NCI-H345 (cell line): ENCODE measurements at regions not wholly inside any gene's neighbourhood (a gene's known extent, or its start where the extent isn't known, plus 50 kb on each side); places are given as distances from the start of the nearest gene placed in this dataset.

Experiments
- DNase-seq: peaks from one replicate; lab custom pipeline; 2025; lab: John Stamatoyannopoulos, UW

DNA sequence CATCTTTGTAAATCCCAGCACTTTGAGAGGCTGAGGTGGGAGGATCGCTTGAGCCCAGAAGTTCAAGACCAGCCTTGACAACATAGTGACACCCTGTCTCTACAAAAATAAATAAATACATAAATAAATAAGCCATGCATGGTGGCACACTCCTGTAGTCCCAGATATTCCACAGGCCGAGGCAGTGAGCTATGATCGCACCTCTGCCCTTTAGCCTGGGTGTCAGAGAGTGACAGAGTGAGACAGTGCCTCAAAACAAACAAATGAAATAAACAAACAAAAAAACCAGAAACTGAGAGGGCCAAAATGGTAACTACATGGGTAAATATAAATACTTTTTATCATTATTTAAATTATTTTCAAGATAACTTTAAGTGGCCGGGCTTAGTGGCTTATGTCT is 445.4 kb downstream of the ZIC1 start:
- DNase-seq, result no peak

DNA sequence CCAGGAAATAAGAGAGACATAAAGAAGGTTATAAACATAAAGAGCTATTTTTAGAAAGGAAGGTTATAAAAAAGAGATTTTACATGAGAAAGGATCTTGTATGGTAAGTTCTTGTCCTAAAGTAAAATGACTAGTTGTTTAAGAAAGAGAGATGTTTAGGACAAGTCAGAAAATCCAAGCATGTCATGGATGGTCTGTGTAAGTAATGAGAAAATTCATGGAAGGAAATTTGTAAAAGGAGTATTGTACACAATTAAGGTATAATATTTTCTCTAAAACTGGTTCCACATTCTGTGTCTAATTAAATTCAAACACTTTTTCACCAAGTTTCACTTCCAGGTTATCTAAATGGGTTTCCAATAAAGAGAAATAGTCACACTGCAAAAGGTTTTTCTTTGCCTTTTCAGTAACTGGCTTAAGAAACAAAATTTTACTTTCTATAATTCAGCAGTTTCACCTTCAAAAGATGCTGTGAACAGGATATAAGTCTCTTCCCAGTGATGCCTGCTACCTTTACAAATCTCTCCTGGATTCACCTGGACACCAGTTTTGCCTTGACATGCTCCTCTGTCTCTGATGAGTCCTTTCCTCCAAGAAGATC is 455.7 kb downstream of the ZIC1 start:
- no peak for DNase-seq

DNA sequence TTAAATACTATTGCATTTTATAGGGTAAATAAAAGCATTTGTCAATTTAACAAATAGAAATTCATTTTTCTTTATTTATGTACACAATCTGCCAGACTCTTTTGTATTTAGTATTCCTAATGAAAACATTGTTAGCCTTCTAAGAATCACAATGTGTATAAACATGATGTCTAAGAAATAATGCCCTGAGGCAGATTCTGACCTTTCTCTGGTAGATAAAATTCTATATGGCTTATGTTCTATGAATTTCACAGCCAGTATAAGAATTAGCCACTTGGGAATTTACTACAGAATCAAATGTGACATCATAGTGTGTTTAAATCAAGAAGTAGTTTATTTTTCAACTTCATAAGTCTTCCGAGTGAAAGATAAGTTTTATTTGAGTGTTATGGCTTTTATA is 457.4 kb downstream of the ZIC1 start:
- no peak for DNase-seq

DNA sequence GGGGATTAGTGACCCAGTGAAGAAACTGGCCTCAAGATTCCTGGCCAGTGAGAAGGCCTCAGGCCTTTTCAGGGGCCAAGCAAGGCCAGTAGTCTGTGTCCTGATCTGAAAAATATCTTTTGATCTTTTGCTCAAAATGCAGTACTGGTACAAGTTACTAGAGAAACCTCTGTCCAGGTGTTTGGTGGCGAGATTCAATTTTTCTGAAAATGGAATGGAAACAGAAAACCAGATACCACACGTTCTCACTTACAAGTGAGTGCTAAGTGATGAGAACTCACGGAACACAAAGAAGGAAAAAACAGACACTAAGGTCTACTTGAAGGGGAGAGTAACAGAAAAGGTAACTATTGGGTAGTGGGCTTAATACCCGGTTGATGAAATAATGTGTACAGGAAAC is 463.4 kb downstream of the ZIC1 start:
- DNase-seq, result no peak

DNA sequence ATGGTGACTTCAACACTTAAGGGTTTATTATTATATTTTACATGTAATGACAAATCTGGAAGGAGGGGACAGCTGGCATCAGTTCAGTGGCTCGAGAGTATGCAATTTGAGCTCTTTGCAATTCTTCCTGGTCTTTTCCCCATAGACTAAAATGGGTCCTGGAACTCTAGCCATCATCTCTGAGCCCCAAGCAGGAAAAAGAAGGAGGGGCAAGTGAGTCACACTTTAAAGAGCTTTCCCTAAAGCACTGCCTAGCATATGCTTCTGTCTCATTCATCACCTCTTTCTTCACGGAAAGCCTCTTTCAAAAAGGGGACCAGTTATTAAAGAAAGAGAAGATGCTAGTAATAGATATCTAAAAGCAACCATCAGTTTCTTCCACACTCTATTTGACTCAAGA is 466.3 kb downstream of the ZIC1 start:
- DNase-seq, result no peak

DNA sequence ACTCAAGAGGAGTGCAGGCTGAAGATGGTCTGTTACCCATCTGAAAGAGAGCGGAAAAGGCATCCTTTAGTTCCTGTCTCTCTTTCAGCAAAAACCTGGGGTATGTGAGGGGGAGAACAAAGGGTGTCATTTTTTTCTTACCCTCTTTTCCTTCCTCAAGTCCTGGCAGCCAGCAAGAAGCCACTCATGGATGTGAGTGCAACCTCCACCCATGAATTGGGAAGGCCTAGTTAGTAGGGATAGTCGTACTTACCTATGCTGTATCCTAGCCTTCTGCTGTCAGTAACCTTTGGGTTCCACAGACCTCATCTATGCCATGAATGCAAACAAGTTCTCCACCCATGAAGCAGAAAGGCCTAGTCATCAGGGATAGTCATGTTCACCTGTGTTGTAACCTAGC is 472.8 kb downstream of the ZIC1 start:
- DNase-seq, result no peak

DNA sequence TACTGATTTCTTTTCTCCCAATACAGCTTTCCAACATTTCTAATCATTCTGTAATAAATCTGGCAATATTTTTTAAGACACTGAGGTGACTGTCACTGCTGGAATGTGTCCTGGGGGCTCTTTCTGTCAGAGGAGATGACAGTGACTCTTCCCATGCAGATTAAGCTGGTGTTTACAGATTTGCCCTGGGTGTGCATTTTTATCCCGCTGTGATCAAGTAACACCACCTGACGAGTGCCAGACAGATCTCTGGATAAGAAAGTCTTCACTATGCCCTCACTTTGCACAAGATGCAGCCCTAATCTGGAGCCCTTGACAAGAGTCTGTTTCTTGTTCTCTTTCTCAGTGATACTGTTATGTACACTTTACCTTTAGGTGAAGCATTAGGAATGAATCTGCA is 477.7 kb downstream of the ZIC1 start:
- no peak for DNase-seq

DNA sequence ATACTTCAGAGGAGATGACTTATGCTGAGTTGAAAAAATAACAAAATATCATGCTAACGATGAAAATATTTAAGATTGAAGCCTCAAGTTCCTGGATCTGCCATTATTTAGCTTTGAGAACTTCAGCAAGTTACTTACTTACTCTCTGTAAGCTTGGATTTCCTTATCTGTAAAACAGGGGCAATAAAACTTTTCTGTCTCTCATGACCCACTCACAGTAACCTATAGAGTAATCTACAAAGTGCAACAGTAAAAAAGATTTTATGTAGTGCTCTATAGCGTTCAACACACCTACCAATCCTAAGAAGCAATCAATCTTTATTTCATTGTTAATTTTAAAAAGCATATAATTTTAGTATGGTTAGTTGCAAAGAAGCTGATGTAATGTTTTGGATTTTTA is 478.6 kb downstream of the ZIC1 start:
- DNase-seq, result no peak

DNA sequence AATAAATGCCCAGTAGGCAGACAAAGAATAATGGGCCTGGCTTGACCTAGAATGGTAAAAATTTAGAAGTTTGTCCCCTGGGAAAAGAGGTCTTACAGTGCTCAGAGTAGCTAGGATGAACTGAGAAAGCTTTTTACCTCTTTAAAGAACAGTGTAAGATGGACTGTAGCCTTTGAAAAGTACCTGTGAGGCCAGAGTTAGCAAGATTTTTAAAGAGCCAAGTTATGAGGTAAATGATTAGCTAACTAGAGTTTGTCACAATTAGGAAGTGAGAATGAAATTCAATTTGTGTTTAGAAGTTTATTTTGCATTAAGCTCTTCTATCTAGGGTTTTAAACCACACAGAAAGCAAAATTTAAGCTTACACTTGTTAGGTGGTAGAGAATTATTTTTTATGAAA is 480.9 kb downstream of the ZIC1 start:
- no peak for DNase-seq

DNA sequence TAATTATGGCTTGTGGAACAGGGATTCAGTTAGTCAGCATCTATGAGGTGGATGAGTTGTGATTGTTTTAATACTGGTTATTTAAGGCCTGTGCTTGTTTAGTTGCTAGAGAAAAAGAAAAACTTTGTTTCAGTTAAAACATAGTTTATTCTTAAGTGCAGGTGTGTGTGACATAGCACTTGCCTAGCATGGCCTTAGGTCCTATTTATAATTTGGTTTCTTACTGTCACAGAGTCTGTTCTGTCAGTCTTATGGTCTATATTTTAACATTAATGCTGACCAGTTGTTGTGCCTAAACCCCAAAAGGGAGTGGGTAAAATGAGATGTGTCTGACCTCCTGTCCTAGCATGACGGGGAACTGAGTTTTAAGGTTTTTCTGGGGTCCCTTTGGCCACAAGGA is 486.3 kb downstream of the ZIC1 start:
- no peak for DNase-seq

DNA sequence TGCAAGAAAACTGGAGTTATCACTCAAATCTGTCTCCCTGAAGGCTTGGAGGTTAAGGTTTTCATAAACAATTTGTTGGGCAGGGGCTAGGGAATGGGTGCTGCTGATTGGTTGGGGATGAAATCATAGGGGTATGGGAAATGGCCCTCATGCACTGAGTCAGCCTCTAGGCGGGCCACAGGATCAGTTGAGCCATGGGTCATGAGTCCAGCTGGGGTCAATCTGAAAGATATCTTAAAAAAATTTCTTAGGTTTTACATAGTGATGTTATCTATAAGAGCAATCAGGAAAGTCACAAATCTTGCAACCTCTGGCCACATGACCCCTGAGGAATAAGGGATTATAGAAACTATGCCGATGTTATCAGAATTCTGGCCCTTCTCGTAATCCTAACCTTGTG is 491.7 kb downstream of the ZIC1 start:
- DNase-seq, result no peak

DNA sequence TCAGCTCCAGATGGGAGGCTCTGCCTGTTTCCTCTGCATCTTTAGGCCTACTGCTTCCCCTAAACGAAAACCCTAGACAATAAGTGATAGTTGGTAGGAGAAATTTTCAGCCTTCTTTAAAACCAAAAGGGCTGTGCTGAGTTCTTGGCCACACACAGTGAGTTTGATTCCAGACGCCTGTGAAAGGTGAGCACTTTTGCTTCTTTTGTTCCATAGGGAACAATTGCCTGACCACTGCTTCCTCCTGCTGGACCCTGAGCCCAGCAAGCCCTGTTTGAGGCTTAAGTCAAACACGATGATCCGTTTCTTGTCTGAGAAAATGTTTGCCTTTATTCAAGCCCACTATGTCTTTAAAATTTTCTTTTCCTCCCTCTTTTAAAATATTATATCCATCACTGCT is 493.9 kb downstream of the ZIC1 start:
- DNase-seq, result no peak

DNA sequence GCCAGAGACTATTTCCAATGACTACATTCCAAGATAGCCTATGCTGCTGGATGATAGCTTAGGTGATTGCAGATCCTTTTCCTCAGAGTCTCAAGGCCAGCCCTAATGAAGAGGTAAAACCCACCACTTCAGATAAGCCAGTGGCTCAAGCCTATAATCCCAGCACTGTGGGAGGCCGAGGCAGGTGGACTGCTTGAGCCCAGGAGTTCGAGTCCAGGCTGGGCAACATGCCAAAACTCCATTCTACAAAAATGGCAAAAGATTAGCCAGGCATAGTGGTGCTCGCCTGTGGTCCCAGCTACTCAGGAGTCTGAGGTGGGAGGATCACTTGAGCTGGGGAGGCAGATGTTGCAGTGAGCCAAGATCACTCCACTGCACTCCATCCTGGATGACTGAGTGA is 495.3 kb downstream of the ZIC1 start:
- DNase-seq, result no peak

DNA sequence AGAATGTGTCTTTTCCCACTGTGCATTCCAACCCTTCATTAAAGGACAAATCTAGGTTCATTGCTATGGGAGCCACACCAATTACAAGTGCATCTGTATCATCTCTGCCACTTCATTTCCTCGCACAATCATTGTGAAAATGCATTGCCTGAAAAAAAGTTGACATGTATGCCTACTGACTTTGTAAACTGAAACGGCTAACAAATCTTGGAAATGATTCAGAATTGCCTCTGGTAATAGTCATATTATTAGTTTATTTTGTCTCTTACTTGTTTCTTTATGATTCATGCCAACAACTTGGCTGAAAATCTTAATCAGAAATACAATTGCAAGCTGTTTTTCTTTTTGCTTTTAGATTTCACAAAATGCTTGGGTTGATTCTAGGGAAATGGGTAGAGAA is 497.1 kb downstream of the ZIC1 start:
- DNase-seq, result no peak

DNA sequence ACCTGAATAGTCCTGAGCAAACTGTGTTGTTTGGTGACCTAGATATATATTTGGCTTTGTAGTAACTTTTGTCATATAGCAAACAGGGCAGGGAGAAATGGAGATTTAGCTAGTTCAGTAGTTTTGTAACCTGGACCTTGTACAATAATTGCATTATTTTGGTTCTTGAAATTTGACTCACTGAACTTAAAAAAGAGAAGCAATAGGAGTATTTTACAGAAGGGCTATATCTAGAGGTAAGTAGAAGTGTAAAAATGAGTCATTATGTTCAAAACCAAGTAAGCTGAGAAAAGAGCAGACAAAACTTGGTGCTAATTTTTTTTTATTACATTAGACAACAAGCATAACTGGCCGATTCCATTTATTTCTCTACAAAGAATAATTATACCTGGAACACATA is 505.4 kb downstream of the ZIC1 start:
- no peak for DNase-seq

DNA sequence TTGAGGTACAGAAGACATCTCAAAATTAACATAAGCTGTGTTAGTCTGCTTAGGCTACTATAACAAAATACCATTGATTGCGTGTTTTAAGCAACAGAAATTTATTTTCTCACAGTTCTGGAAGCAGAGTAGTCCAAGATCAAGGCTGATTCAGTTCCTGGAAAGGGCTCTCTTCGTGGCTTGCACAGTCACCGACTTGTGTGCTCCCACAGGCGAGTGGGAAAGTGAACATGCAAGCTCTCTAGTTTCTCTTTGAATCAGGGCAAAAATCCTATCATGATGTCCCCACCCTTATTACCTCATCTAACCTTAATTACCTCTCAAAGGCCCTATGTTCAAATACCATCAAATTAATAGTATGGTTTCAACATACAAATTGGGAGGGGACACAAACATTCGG is 505.9 kb downstream of the ZIC1 start:
- no peak for DNase-seq

DNA sequence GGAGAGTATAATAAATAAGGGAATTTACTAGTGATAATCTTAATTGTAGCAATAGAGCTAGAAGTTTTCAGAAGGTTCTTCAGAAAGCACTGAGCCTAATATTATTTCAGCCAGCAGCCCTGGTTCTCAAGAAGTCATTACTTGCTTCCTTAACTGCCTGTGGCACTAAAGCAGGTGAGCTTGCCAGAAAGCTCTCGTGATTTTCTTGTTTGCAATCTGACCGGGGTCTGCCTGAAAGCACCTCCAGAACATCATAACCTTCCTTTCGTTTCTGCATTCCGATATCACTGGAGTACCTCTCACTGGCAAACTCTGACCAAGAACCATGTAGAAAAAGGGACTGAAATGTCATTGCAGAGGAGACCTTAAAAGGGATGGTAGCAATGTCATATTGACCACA is 510.3 kb downstream of the ZIC1 start:
- DNase-seq, result no peak

DNA sequence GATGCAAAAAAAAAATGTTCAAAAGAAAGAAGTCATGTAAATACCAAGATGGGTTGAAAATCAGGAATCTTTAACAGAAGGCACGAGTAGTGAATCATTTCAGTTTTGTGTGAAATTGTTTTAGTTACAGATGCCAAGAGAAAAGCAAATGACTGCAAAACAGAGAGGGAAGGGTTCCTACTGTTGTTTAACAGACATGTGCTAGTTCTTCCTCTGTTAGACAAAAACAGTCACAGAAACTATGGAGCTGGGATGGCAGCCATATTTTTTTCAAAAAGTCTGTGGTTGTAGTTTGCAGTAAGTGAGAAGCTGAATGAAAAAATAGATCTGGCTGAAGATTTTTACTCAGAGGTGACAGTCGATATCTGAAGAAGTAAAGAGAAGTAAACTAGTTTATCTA is 511.9 kb downstream of the ZIC1 start:
- no peak for DNase-seq

DNA sequence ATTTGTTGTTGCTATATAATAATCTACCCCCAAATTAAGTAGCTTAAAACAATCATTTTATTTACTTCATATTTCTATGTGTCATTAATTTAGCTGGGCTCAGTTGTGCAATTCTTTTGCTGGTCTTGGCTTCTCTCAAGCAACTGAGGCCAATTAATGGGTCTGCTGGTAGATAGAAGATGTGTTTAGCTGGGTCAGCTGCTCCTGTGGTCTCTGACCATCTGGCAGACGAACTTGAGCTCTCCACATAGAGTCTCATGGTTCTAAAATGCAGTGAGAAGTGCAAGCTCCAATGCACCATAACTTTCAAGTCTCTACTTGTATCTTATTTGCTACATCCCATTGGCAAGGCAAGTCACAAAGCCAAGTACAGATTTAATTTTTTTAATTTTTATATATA is 515.6 kb downstream of the ZIC1 start:
- no peak for DNase-seq

DNA sequence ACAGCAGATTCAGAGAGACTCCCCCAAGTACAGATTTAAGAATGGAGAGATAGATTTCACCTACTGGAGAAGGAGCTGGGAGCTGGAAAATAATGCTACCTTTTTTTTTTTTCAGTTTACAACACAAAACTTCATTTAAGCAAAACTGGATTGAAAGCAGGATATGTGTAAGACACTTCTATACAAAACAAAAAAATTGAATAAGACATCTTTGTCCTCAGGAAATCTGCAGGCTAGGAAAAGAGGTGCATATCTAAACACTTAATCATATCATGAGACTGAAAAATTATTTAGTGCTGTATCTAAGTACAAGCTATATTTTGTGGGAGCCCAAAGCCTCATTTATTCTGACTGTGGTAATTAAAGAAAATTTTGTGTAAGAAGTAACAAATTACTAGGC is 516.1 kb downstream of the ZIC1 start:
- DNase-seq, result no peak

DNA sequence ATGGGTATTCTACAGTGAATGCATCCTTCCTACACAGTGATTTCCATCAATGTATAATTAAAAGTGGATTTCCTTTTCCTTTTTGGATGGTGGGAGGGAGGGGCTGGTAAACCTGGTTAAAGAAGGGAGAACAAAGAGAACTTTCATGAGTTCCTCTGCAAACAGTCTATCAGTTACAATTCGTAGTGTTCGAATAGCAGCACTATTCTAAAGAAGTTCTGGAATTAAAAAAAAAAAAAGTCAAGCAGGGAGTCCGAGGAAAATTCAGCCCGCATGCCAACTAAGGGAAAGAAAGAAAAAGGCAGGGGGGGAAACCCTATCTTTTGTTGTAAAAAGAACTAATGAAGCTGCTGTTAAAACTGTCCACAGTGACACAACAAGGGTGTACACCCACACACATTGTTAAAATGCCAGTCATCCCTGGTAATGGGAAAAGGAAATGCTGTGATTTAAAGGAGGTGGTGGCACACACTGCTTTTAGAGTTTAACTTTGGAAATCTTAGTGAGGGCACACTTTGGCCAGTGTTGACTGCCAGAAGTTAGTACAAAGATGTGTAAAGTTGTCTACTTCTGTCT is 521.2 kb downstream of the ZIC1 start:
- no peak for DNase-seq

DNA sequence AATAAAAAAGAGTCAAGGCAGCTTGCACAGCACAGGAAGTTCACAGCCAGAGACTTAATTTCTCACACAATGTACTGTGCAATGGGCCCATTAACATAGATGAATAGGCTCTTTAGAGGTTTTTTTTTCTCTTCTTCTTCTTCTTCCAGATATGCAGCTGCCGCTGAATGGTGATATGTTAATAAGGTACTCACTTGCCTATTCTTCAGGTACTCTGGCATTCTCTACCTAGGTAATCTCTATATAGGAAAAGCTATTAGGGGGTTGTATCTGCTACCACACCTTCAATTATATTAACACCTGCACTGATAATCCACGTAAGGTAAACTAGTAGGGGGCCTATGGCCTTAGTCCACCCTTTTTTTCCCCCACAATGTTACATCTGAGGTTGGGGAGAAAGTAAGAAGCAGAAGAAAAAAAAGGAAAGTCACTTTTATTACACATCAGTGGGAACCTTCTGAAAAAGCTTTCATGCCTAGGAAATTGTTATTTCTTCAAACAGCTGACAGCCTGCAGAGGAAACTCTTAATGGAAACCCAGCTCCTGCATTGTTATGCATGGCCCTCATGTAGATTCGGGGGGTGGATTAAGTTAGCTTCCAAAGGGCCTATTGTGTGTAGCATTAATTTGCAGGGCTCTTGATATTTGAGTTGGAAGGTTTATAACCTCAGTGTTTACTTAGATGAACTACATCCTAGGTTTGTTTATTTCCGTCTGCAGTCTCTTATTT is 525.5 kb downstream of the ZIC1 start:
- DNase-seq, result no peak

DNA sequence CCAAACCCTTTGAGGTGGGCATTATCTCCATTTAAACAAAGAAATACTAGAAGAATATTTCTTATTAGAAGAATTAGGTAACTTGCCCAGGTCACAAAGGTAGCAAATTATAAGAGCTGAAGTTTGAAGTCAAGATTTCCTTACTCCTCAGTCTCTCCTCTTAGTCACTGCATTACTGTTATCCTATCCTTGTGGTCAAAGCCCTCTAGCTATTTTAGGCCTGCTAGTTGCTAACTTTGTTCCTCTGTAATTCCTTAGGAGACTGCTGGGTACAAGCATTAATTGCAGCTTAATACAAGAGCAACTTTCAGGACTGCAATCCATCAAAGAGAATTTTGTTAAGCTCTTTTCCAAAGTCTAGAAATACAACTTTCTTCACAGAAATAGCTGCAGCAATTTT is 528.2 kb downstream of the ZIC1 start:
- no peak for DNase-seq

DNA sequence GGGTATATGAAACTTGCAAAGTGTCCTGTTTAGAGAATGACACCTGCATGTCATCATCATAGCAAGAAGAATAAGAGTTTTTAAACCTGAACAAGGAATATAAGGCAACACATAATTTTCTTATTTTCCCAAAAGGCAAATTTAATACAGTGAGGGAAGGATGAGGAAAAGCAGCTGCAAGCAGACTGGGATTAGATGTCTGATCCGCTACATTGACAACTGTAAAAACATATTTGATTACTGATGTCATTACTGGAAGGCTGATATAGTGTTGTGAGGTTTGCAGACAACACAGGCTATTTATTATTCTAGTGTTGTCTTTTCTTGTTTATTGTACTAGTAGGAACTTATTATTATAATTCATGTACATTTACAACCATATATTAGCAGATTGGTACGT is 528.7 kb downstream of the ZIC1 start:
- no peak for DNase-seq
